GM13976 (cell line): ENCODE measurements at regions not wholly inside any gene's neighbourhood (a gene's known extent, or its start where the extent isn't known, plus 50 kb on each side); places are given as distances from the start of the nearest gene placed in this dataset.

Experiments used
- DNase-seq: peaks from one replicate; pipeline ENCODE4 v3.0.0; 2012; ENCODE audit warnings: low spot score
- in situ Hi-C: fragments of 300-500 bp; cut with MboI; formaldehyde crosslinking; loops from one replicate; pipeline ENCODE4 v1.12.0; 2022; ENCODE audit warnings: low sequenced_read_pairs, mixed read lengths, inconsistent platforms; ENCODE audit not compliant: unreplicated experiment
- TF ChIP-seq, protein P1 (sequence below): IDR thresholded peaks from 2 replicates; pipeline ENCODE4 v1.5.1; 2012; ENCODE audit warnings: borderline replicate concordance, mild to moderate bottlenecking; ENCODE audit not compliant: insufficient read depth; ENCODE audit errors: extremely low read depth, missing control alignments, control extremely low read depth

DNA sequence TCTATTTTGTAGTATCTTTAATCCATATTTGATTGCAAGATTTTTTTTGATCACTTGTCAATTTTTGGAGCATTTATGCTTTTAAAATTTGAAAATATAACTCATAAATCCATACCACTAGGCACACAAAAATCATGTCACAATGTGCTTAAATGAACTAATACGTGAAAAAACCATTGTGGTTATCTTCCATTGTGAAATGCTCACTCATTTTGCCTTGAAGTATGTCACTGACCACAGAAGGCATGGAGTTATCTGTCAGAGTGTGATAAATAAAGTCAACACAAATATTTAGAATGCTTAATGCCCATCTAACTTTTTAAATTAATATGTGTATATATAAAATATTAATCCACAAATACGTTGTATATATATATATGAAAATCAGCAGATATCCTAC is 347.2 kb downstream of the PTPRC start:
- TF ChIP-seq, protein P1, sequence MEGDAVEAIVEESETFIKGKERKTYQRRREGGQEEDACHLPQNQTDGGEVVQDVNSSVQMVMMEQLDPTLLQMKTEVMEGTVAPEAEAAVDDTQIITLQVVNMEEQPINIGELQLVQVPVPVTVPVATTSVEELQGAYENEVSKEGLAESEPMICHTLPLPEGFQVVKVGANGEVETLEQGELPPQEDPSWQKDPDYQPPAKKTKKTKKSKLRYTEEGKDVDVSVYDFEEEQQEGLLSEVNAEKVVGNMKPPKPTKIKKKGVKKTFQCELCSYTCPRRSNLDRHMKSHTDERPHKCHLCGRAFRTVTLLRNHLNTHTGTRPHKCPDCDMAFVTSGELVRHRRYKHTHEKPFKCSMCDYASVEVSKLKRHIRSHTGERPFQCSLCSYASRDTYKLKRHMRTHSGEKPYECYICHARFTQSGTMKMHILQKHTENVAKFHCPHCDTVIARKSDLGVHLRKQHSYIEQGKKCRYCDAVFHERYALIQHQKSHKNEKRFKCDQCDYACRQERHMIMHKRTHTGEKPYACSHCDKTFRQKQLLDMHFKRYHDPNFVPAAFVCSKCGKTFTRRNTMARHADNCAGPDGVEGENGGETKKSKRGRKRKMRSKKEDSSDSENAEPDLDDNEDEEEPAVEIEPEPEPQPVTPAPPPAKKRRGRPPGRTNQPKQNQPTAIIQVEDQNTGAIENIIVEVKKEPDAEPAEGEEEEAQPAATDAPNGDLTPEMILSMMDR, result no peak
- DNase-seq, result no peak
- in situ Hi-C loops, result no loop called here

DNA sequence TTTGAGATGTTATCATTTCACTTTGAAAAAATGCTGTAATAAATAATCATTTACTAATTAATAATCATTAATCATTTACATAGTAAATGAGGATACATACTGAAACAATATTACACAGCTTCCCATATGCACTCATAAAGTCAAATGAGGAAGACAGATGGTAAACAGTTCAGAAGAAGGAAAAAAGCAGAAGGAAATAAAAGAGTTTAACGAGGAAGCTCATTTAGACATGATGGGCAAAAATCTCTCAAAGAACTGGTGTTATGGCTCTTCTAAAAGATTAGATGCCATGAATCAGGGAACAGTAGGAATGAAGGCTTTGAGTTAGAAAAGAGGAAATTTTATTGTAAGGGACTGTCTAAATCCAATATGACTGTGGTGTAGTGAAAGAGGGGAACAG is 347.6 kb downstream of the PTPRC start:
- TF ChIP-seq, protein P1, result no peak
- in situ Hi-C loops, result no loop called here

DNA sequence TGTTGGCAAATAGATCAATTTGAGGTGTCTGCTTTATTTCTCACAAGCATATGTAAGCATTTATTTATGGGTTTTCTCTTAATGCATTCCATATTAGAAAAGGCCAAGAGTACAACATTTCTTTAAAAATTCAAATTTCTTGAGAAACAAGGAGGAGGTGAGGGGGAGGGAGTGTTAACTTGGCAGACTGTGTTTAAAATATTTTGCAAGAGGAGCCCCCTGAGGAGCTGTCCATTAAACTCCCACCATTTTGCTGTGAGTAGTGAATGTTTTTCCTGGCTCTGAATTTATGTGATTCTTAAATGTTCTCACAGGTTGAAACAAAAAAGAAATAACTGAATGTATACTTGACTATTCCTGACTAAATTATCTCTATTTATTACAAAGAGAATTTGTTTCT is 363.8 kb downstream of the PTPRC start:
- DNase-seq, result no peak
- in situ Hi-C loops, result no loop called here
- TF ChIP-seq, protein P1, result no peak

More for the DNA sequence above, 347.6 kb downstream of the PTPRC start:
- no peak for DNase-seq

DNA sequence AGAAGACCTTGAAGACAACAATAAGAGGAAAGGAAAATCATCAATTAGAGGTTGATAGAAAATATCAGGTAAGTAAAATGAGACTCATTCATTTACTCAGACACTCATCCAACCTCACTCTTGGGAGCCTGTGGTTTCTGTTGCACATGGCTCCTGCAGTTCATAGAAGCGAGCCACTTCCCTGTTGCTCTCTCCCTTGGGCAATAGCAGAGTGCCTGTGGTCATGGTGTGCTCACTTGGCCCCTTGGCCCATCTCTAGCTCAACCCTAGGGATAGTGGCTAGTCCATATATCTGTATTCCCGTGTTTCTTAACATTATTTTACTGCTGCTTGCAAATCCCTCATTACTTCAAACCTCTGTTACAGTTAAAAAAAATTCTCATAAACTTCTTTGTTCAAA is 368.6 kb downstream of the PTPRC start:
- TF ChIP-seq, protein P1, result no peak
- in situ Hi-C loops, result no loop called here
- no peak for DNase-seq

DNA sequence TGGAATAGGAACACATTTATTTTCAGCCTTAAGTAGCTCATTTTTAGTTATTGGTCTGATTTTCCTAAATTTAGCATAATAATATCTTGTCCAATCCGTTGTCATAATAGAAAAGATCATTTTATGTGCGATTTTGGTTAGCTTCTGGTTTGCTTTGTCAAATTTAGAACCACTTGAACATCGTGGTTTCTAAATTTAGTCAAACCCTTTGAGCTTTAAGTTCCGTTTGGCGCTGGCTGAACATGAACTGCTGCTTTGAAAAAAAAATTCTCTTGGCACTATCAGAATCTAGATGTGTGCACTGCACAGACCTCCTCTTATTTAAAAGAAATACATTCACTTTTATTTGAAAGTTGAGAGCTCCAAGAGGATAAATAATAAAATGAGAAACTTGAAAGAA is 370.6 kb downstream of the PTPRC start:
- DNase-seq, result no peak
- in situ Hi-C loops, result no loop called here
- TF ChIP-seq, protein P1, result no peak

DNA sequence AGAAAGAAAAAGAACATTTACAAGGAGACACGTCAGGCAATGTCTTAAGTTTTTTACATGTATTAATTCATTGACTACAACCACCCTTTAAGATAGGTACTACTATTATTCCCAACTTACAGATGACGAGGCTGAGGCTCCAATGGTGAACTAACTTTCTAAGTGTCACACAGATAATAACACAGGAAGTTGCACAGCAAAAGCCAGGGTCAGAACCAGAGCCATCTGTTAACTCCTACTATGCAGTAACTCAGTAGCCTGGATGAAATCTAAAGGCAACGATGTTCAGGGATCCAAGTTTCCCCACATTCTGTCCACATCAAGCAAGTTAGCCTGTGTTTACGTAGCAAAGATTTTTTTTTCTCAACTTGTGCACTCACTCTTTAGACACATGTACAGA is 371.7 kb downstream of the PTPRC start:
- DNase-seq, result no peak
- TF ChIP-seq, protein P1, result no peak
- in situ Hi-C loops, result no loop called here

DNA sequence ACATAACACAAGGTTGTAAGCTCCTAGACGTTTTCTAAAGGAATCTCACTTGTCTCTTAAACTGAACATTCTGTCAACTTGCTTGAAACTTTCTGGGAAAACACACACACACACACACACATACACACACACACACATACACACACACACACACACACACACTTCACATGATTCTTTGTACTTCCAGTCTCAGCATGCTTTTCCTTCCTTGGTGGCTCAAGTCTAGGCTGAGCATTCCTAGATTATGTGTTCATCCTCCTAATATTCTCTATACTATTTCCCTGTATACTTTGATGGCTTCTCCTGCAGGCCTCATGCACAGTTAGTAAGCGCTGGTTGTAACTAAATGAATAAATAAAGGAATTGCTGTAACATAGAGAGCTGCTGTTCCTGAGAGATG is 372.1 kb downstream of the PTPRC start:
- no peak for DNase-seq
- in situ Hi-C loops, result no loop called here
- TF ChIP-seq, protein P1, result no peak
